ENCODE measurements at regions not wholly inside any gene's neighbourhood (a gene's known extent, or its start where the extent isn't known, plus 50 kb on each side); places are given as distances from the start of the nearest gene placed in this dataset.
A peak's percentile ranks its signal among the peaks of the same experiment; 100 is the strongest.

DNA sequence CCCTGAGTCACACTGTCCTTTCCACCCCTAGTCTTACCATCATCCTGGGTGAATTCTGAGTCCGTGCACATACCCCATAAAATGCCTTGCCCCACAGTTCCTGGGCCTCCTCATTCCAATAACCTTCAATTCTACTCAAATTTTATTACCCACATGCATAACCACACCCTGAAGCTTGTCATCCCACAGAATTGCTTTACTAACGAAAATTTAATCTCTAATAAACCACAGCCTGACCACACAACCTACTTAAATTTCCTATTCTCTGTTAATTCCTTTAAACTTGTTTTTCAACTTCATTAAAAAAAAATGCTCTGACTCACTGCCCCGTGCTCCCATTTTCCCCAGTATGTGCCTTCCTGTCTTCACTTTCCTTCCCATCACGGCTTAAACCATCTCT lies 205.9 kb downstream of the PHLDA1 start:
- intact Hi-C loops (cut with micrococcal nuclease): loop anchor here (1.0 to 2.0 kb wide), 5 partner anchors 8 to 195 kb away; no protein-coding TSS in a partner anchor

DNA sequence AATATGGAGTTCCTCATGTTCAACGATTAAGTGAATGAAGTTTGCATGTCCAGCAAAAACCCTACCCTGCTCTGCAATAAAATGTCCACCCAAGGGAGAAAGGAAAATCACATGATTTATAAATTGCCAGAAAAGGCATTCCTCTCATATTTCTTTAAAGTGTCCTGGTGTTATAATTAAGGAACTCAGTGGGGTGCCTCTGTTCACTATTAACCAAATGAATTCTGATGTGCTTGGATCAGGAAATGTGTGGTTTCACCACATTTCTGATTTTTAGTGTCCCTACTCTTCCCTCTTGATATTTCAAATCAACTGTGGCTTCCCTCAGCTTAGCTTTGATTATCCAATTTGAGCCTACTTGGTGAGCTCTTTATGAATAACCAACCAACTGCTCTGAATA lies 208.1 kb downstream of the PHLDA1 start:
- ChIA-PET POLR2A (ENCODE audit: unreplicated experiment) (no interaction called here), CTCF (no interaction called here)
- Histone ChIP-seq H3K79me2 (ENCODE audit: low read length) (0 out of 2 replicates have a peak, but pooled peaks cover 6% of the 10 kb centered on the region), H3K4me3 (ENCODE audit: low read length) (no peak overlapping the region), H3K9me2 (replicated peaks; ENCODE audit: low read length) (no peaks in the 10 kb centered on the region; the same call in 1 of the 2 replicates), H3K4me1 (ENCODE audit: insufficient read depth, low read length) (peaks cover 42% of the 10 kb centered on the region), H3K9me3 (ENCODE audit: low read length) (no peaks in the 10 kb centered on the region), H3F3A (ENCODE audit: low read length, unreplicated experiment) (peaks cover 7% of the 10 kb centered on the region), H3K4me2 (ENCODE audit: low read length) (no peak overlapping the region), H3K36me3 (ENCODE audit: low read depth, low read length) (no peaks in the 10 kb centered on the region), H3K27ac (ENCODE audit: low read length) (peak overlapping the region; percentile 97), H3K9ac (ENCODE audit: low read length) (no peak overlapping the region), H4K20me1 (ENCODE audit: low read length) (no peaks in the 10 kb centered on the region), H2AFZ (ENCODE audit: low read length) (no peak overlapping the region), H3K27me3 (ENCODE audit: low read length) (no peaks in the 10 kb centered on the region)
- DNase-seq: no peak
- TF ChIP-seq EZH2phosphoT487 (IDR thresholded peaks at IDR 0.05; ENCODE audit: borderline replicate concordance, low read length) (no peak), EZH2 (IDR thresholded peaks at IDR 0.05; ENCODE audit: low read length, unreplicated experiment) (no peak)
- TF ChIP-seq, protein P1, sequence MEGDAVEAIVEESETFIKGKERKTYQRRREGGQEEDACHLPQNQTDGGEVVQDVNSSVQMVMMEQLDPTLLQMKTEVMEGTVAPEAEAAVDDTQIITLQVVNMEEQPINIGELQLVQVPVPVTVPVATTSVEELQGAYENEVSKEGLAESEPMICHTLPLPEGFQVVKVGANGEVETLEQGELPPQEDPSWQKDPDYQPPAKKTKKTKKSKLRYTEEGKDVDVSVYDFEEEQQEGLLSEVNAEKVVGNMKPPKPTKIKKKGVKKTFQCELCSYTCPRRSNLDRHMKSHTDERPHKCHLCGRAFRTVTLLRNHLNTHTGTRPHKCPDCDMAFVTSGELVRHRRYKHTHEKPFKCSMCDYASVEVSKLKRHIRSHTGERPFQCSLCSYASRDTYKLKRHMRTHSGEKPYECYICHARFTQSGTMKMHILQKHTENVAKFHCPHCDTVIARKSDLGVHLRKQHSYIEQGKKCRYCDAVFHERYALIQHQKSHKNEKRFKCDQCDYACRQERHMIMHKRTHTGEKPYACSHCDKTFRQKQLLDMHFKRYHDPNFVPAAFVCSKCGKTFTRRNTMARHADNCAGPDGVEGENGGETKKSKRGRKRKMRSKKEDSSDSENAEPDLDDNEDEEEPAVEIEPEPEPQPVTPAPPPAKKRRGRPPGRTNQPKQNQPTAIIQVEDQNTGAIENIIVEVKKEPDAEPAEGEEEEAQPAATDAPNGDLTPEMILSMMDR (conservative IDR thresholded peaks at IDR 0.05; ENCODE audit: low read depth, low read length): no peak
- intact Hi-C loops (cut with micrococcal nuclease): no loop called here
- no TSS peak for BruUV-seq (replicated peaks)
- no peak for ATAC-seq

More for the DNA sequence above, 205.9 kb downstream of the PHLDA1 start:
- Histone ChIP-seq H3F3A (ENCODE audit: low read length, unreplicated experiment) (peaks cover 7% of the 10 kb centered on the region), H3K4me1 (ENCODE audit: insufficient read depth, low read length) (peaks cover 37% of the 10 kb centered on the region), H2AFZ (ENCODE audit: low read length) (no peak overlapping the region), H4K20me1 (ENCODE audit: low read length) (no peaks in the 10 kb centered on the region), H3K27me3 (ENCODE audit: low read length) (no peaks in the 10 kb centered on the region), H3K4me2 (ENCODE audit: low read length) (peak overlapping the region; percentile 72), H3K36me3 (ENCODE audit: low read depth, low read length) (no peaks in the 10 kb centered on the region), H3K27ac (ENCODE audit: low read length) (peak overlapping the region; percentile 97), H3K9me2 (replicated peaks; ENCODE audit: low read length) (no peaks in the 10 kb centered on the region), H3K9me3 (ENCODE audit: low read length) (no peaks in the 10 kb centered on the region), H3K9ac (ENCODE audit: low read length) (peak overlapping the region; percentile 75), H3K4me3 (ENCODE audit: low read length) (no peak overlapping the region; the same call in 1 of the 2 replicates), H3K79me2 (ENCODE audit: low read length) (0 out of 2 replicates have a peak, but pooled peaks cover 6% of the 10 kb centered on the region)
- TF ChIP-seq, protein P1 (conservative IDR thresholded peaks at IDR 0.05; ENCODE audit: low read depth, low read length): no peak
- no peak for TF ChIP-seq EZH2 (IDR thresholded peaks at IDR 0.05; ENCODE audit: low read length, unreplicated experiment)
- TF ChIP-seq EZH2phosphoT487 (IDR thresholded peaks at IDR 0.05; ENCODE audit: borderline replicate concordance, low read length): no peak
- ChIA-PET CTCF (no interaction called here), POLR2A (ENCODE audit: unreplicated experiment) (no interaction called here)
- DNase-seq (peak; percentile 96), ATAC-seq (peak; percentile 92)
- no TSS peak for BruUV-seq (replicated peaks)

GRCh38 chr12:75822416-75822815 lies 209.2 kb downstream of the PHLDA1 start:
- DNase-seq (no peak), ATAC-seq (no peak)
- POLR2A ChIA-PET (ENCODE audit: unreplicated experiment): interaction anchor here (0.7 kb wide), 1 partner anchor 214 kb away, joined by 5 read pairs; no protein-coding TSS in a partner anchor

More at GRCh38 chr12:75822416-75822815, 209.2 kb downstream of the PHLDA1 start:
- Histone ChIP-seq H3K4me2 (ENCODE audit: low read length) (no peak overlapping the region), H2AFZ (ENCODE audit: low read length) (no peak overlapping the region), H3K9me3 (ENCODE audit: low read length) (no peaks in the 10 kb centered on the region), H3K27me3 (ENCODE audit: low read length) (no peaks in the 10 kb centered on the region), H3K36me3 (ENCODE audit: low read depth, low read length) (no peaks in the 10 kb centered on the region), H3K9ac (ENCODE audit: low read length) (no peak overlapping the region), H3K4me1 (ENCODE audit: insufficient read depth, low read length) (peaks cover 43% of the 10 kb centered on the region), H3F3A (ENCODE audit: low read length, unreplicated experiment) (peaks cover 7% of the 10 kb centered on the region), H4K20me1 (ENCODE audit: low read length) (no peaks in the 10 kb centered on the region), H3K9me2 (replicated peaks; ENCODE audit: low read length) (no peaks in the 10 kb centered on the region; the same call in 1 of the 2 replicates), H3K4me3 (ENCODE audit: low read length) (no peak overlapping the region), H3K79me2 (ENCODE audit: low read length) (0 out of 2 replicates have a peak, but pooled peaks cover 6% of the 10 kb centered on the region), H3K27ac (ENCODE audit: low read length) (no peak overlapping the region)
- intact Hi-C loops (cut with micrococcal nuclease): no loop called here
- CTCF ChIA-PET: no interaction called here
- BruUV-seq (replicated peaks): no TSS peak
- TF ChIP-seq, protein P1 (conservative IDR thresholded peaks at IDR 0.05; ENCODE audit: low read depth, low read length): no peak
- TF ChIP-seq EZH2phosphoT487 (IDR thresholded peaks at IDR 0.05; ENCODE audit: borderline replicate concordance, low read length): no peak
- TF ChIP-seq EZH2 (IDR thresholded peaks at IDR 0.05; ENCODE audit: low read length, unreplicated experiment): no peak

Measured in PC-3 (cell line).